ENCODE measurements at regions not wholly inside any gene's neighbourhood (a gene's known extent, or its start where the extent isn't known, plus 50 kb on each side); places are given as distances from the start of the nearest gene placed in this dataset.

- FAIRE-seq (no peak), DNase-seq (ENCODE audit: insufficient read length, low spot score) (no peak)
- TF ChIP-seq SPI1 (IDR thresholded peaks at IDR 0.05; ENCODE audit: low read depth, low read length) (no peak), TAF1 (IDR thresholded peaks at IDR 0.05; ENCODE audit: low read depth, low read length) (no peak), POU2F2 (IDR thresholded peaks at IDR 0.05; ENCODE audit: low read depth, low read length) (no peak), PAX5 (IDR thresholded peaks at IDR 0.05; ENCODE audit: insufficient read depth, low read length, severe bottlenecking) (no peak), POLR2AphosphoS5 (IDR thresholded peaks at IDR 0.05; ENCODE audit: low read depth, low read length) (no peak), POLR2A (IDR thresholded peaks at IDR 0.05; ENCODE audit: low read depth, low read length) (no peak)
These were observed 285.7 kb downstream of the PTPRU start for GRCh38 chr1:29521811-29522580.

DNA sequence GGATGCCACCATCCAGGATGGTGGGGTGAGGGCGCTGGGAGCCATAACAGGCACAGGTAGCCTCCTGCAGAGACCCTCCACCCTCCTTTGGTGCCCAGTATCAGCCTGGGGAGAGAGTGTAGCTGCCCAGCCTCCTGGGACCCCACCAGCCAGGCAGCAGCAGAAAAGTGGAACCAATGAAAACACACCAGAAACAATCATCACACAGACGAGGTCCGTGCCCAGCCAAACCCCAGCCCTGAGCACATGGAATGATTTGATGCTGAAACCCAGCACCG, 285.1 kb downstream of the PTPRU start:
- FAIRE-seq (no peak), DNase-seq (ENCODE audit: insufficient read length, low spot score) (no peak)
- TF ChIP-seq POLR2AphosphoS5 (IDR thresholded peaks at IDR 0.05; ENCODE audit: low read depth, low read length), result no peak
- no peak for TF ChIP-seq TAF1 (IDR thresholded peaks at IDR 0.05; ENCODE audit: low read depth, low read length)
- TF ChIP-seq SPI1 (IDR thresholded peaks at IDR 0.05; ENCODE audit: low read depth, low read length), result no peak
- TF ChIP-seq POLR2A (IDR thresholded peaks at IDR 0.05; ENCODE audit: low read depth, low read length), result no peak

- no peak for DNase-seq (ENCODE audit: insufficient read length, low spot score)
- no peak for TF ChIP-seq POLR2A (IDR thresholded peaks at IDR 0.05; ENCODE audit: low read depth, low read length)
- no peak for TF ChIP-seq POU2F2 (IDR thresholded peaks at IDR 0.05; ENCODE audit: low read depth, low read length)
- TF ChIP-seq TAF1 (IDR thresholded peaks at IDR 0.05; ENCODE audit: low read depth, low read length), result no peak
- no peak for TF ChIP-seq PAX5 (IDR thresholded peaks at IDR 0.05; ENCODE audit: insufficient read depth, low read length, severe bottlenecking)
- TF ChIP-seq SPI1 (IDR thresholded peaks at IDR 0.05; ENCODE audit: low read depth, low read length), result no peak
- no peak for TF ChIP-seq POLR2AphosphoS5 (IDR thresholded peaks at IDR 0.05; ENCODE audit: low read depth, low read length)
- no peak for FAIRE-seq
These were observed 284.5 kb downstream of the PTPRU start for GRCh38 chr1:29520571-29521437.

- FAIRE-seq, result no peak
- DNase-seq (ENCODE audit: insufficient read length, low spot score), result no peak
- no peak for TF ChIP-seq PAX5 (IDR thresholded peaks at IDR 0.05; ENCODE audit: insufficient read depth, low read length, severe bottlenecking)
- TF ChIP-seq POU2F2 (IDR thresholded peaks at IDR 0.05; ENCODE audit: low read depth, low read length), result no peak
- no peak for TF ChIP-seq SPI1 (IDR thresholded peaks at IDR 0.05; ENCODE audit: low read depth, low read length)
- no peak for TF ChIP-seq POLR2A (IDR thresholded peaks at IDR 0.05; ENCODE audit: low read depth, low read length)
- no peak for TF ChIP-seq TAF1 (IDR thresholded peaks at IDR 0.05; ENCODE audit: low read depth, low read length)
- no peak for TF ChIP-seq POLR2AphosphoS5 (IDR thresholded peaks at IDR 0.05; ENCODE audit: low read depth, low read length)
These were observed 283.4 kb downstream of the PTPRU start for GRCh38 chr1:29519788-29520110.

DNA sequence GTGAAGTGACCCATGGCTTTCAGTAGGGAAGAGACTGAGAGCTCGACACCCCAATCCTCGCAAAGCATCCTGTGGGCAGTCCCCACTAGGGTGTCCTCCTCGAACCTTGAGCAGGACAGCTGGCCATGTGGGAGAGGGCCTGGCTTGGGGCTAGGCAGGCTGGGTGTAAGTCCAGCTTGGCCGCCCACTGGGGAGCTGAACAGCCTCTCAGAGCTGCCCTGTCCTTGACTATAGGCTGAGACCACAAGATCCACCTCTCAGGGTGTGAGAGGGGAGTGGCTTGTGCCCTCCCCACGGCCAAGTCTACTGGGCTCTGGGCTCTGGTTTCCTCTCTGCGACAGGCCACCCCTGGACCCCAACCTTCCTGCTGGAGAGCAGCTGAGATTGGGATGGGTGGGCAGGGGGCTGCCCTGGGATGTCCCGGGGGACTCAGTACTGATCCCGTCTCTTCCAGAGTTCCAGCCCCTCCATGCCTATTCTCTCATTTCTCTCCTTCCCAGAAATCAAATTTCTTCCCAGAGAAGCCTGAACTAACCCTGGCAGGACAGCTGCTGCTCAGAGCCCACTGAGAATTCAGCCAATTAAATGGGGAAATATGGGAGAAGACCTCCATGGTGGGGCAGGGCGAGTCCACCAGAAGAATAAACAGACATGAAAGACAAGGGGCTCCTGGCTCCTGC, 282.9 kb downstream of the PTPRU start:
- DNase-seq (ENCODE audit: insufficient read length, low spot score), result no peak
- TF ChIP-seq TAF1 (IDR thresholded peaks at IDR 0.05; ENCODE audit: low read depth, low read length) (no peak), POU2F2 (IDR thresholded peaks at IDR 0.05; ENCODE audit: low read depth, low read length) (no peak), PAX5 (IDR thresholded peaks at IDR 0.05; ENCODE audit: insufficient read depth, low read length, severe bottlenecking) (no peak), SPI1 (IDR thresholded peaks at IDR 0.05; ENCODE audit: low read depth, low read length) (no peak), POLR2AphosphoS5 (IDR thresholded peaks at IDR 0.05; ENCODE audit: low read depth, low read length) (no peak), POLR2A (IDR thresholded peaks at IDR 0.05; ENCODE audit: low read depth, low read length) (no peak)
- no peak for FAIRE-seq

- DNase-seq (ENCODE audit: insufficient read length, low spot score) (no peak), FAIRE-seq (no peak)
- TF ChIP-seq POLR2A (IDR thresholded peaks at IDR 0.05; ENCODE audit: low read depth, low read length) (no peak), SPI1 (IDR thresholded peaks at IDR 0.05; ENCODE audit: low read depth, low read length) (no peak), TAF1 (IDR thresholded peaks at IDR 0.05; ENCODE audit: low read depth, low read length) (no peak), POU2F2 (IDR thresholded peaks at IDR 0.05; ENCODE audit: low read depth, low read length) (no peak), PAX5 (IDR thresholded peaks at IDR 0.05; ENCODE audit: insufficient read depth, low read length, severe bottlenecking) (no peak), POLR2AphosphoS5 (IDR thresholded peaks at IDR 0.05; ENCODE audit: low read depth, low read length) (no peak)
These were observed 282.0 kb downstream of the PTPRU start for GRCh38 chr1:29518183-29518835.

DNA sequence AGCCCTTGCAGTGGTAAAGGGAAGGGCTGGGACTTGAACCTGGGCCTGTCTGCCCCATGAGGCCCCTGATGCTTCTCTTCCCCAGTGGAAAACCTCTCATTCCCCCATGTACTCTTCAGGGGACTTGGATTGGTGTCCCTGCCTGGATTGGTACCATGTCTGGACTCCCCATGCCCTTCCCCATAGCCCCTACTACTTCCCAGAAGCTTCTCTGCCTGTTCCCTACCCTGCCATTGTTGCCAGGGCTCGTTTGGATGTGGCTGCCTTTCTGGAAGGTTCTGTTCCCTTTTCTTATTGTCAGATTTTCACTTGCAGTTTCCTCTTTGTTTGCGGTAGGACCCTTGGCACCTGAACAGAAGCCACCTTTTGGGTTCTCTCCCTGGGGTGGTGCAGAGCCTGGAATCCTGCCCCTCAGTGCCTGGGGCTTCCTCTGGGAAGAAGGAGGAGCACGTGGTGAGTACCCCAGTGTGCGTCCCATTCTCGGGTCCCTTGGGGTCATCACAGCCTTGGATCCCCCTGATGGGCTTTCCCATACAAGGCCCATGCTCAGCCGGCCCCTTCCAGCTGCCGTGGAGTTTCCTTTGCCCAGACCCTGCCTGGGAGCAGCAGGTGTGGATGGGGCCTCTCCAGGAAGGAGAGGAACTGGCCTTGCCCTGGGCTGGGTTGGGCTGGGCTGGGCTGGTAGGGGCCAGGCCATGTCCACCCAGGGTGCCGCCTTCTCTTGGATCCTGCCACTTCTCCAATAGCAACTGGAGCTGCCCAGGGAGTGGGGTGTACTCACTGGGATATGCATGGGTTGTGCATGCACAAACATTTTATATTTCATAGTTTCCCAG, 281.1 kb downstream of the PTPRU start:
- DNase-seq (ENCODE audit: insufficient read length, low spot score), result no peak
- no peak for FAIRE-seq
- TF ChIP-seq TAF1 (IDR thresholded peaks at IDR 0.05; ENCODE audit: low read depth, low read length), result no peak
- TF ChIP-seq PAX5 (IDR thresholded peaks at IDR 0.05; ENCODE audit: insufficient read depth, low read length, severe bottlenecking), result no peak
- TF ChIP-seq POLR2A (IDR thresholded peaks at IDR 0.05; ENCODE audit: low read depth, low read length), result no peak
- no peak for TF ChIP-seq SPI1 (IDR thresholded peaks at IDR 0.05; ENCODE audit: low read depth, low read length)
- no peak for TF ChIP-seq POU2F2 (IDR thresholded peaks at IDR 0.05; ENCODE audit: low read depth, low read length)
- no peak for TF ChIP-seq POLR2AphosphoS5 (IDR thresholded peaks at IDR 0.05; ENCODE audit: low read depth, low read length)

- FAIRE-seq (no peak), DNase-seq (ENCODE audit: insufficient read length, low spot score) (no peak)
- TF ChIP-seq POU2F2 (IDR thresholded peaks at IDR 0.05; ENCODE audit: low read depth, low read length) (no peak), PAX5 (IDR thresholded peaks at IDR 0.05; ENCODE audit: insufficient read depth, low read length, severe bottlenecking) (no peak), POLR2AphosphoS5 (IDR thresholded peaks at IDR 0.05; ENCODE audit: low read depth, low read length) (no peak), TAF1 (IDR thresholded peaks at IDR 0.05; ENCODE audit: low read depth, low read length) (no peak), POLR2A (IDR thresholded peaks at IDR 0.05; ENCODE audit: low read depth, low read length) (no peak), SPI1 (IDR thresholded peaks at IDR 0.05; ENCODE audit: low read depth, low read length) (no peak)
These were observed 279.9 kb downstream of the PTPRU start for GRCh38 chr1:29516063-29516820.
